Activated CD4-positive, alpha-beta memory T cell treated with anti-CD3 and anti-CD28 coated beads for 36 hours (primary cell): ENCODE measurements at regions not wholly inside any gene's neighbourhood (a gene's known extent, or its start where the extent isn't known, plus 50 kb on each side); places are given as distances from the start of the nearest gene placed in this dataset.
"Not testable (repeated sequence)": the region's sequence is repeated elsewhere in the genome, so short reads cannot be mapped to it uniquely, and the experiment has no call there.

Experiments
- CTCF ChIA-PET: fragments of 350-600 bp; sonication (Branson Sonifier 250); formaldehyde crosslinking; loops from one replicate; lab custom pipeline; 2021; ENCODE audit warnings: antibody characterized with exemption, inconsistent platforms; lab: Charles Lee
- POLR2A ChIA-PET: fragments of 350-600 bp; sonication (Branson Sonifier 250); formaldehyde crosslinking; loops from one replicate; lab custom pipeline; 2021; ENCODE audit warnings: antibody characterized with exemption; lab: Charles Lee
- DNase-seq: peaks from one replicate; pipeline ENCODE4 v3.0.0-alpha.2; 2020
- H3K27ac Mint-ChIP-seq: one replicate; pipeline ENCODE4 v1.8.0; 2021; ENCODE audit warnings: mixed read lengths
- H3K27me3 Mint-ChIP-seq: one replicate; pipeline ENCODE4 v1.8.0; 2021; ENCODE audit warnings: mixed read lengths
- H3K36me3 Mint-ChIP-seq: one replicate; pipeline ENCODE4 v1.8.0; 2021; ENCODE audit warnings: mixed read lengths
- H3K4me1 Mint-ChIP-seq: one replicate; pipeline ENCODE4 v1.8.0; 2021; ENCODE audit warnings: low read depth, mixed read lengths
- H3K4me3 Mint-ChIP-seq: one replicate; pipeline ENCODE4 v1.8.0; 2021; ENCODE audit warnings: mild to moderate bottlenecking, mixed read lengths
- H3K9me3 Mint-ChIP-seq: one replicate; pipeline ENCODE4 v1.8.0; 2021; ENCODE audit warnings: mixed read lengths
- intact Hi-C: fragments of 100-400 bp; cut with micrococcal nuclease; formaldehyde crosslinking; loops from one replicate; pipeline ENCODE4 v1.15.1; 2023

- H3K36me3 Mint-ChIP-seq = no peaks in the 10 kb centered on the region
- H3K4me1 Mint-ChIP-seq = no peaks in the 10 kb centered on the region
- H3K9me3 Mint-ChIP-seq = no peaks in the 10 kb centered on the region
- H3K4me3 Mint-ChIP-seq = no peak overlapping the region
- ChIA-PET POLR2A (no interaction called here), CTCF (interaction anchor here (0.8 to 4.0 kb wide), 10 partner anchors 9 to 733 kb away, joined by 3 to 33 read pairs (median 5); no protein-coding TSS in a partner anchor)
- no peak overlapping the region for H3K27ac Mint-ChIP-seq
- peaks cover 10% of the 10 kb centered on the region for H3K27me3 Mint-ChIP-seq
- intact Hi-C loops = loop anchor here (1.0 to 5.0 kb wide), 4 partner anchors 226 to 733 kb away; no protein-coding TSS in a partner anchor
- DNase-seq = peak; percentile 12
These were observed 164.4 kb upstream of the PALMD start for GRCh38 chr1:99481391-99481996.

- intact Hi-C loops = loop anchor here (5.0 kb wide), 1 partner anchor 225 kb away; no protein-coding TSS in a partner anchor
- Mint-ChIP-seq H3K36me3 (no peaks in the 10 kb centered on the region), H3K9me3 (no peaks in the 10 kb centered on the region), H3K4me3 (no peak overlapping the region), H3K4me1 (no peaks in the 10 kb centered on the region), H3K27ac (no peak overlapping the region), H3K27me3 (peaks cover 10% of the 10 kb centered on the region)
- ChIA-PET CTCF (interaction anchor here (0.8 to 4.0 kb wide), 8 partner anchors 9 to 733 kb away, joined by 3 to 33 read pairs (median 6); no protein-coding TSS in a partner anchor), POLR2A (no interaction called here)
- no peak for DNase-seq
These were observed 163.6 kb upstream of the PALMD start for GRCh38 chr1:99482286-99482685.

GRCh38 chr1:99482750-99483149, 163.2 kb upstream of the PALMD start:
- H3K9me3 Mint-ChIP-seq = no peaks in the 10 kb centered on the region
- CTCF ChIA-PET = interaction anchor here (1.3 to 4.0 kb wide), 5 partner anchors 10 to 734 kb away, joined by 3 to 33 read pairs (median 6); no protein-coding TSS in a partner anchor
- no peaks in the 10 kb centered on the region for H3K36me3 Mint-ChIP-seq
- intact Hi-C loops = loop anchor here (5.0 kb wide), 1 partner anchor 225 kb away; no protein-coding TSS in a partner anchor
- no peak overlapping the region for H3K4me3 Mint-ChIP-seq
- POLR2A ChIA-PET = no interaction called here
- no peak overlapping the region for H3K27ac Mint-ChIP-seq
- peaks cover 10% of the 10 kb centered on the region for H3K27me3 Mint-ChIP-seq
- no peak for DNase-seq
- no peaks in the 10 kb centered on the region for H3K4me1 Mint-ChIP-seq

DNA sequence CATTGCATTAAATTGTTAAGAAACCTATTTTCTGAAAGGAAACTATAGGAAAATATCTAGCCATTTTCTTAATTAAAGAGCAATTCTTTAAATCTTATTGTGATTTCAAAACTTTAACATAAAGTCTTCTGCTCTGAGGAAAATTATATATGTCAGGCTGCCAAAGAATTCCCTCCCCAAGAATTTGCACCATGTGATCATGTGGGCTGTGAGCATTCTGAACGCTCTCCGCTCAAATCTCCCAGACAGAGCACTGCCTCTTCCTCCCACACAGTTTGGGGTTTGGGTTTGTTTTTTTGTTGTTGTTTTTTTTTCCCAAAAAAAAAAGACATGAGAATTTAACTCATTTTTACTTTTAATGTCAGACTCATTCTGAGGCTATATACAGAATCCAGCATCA, 155.9 kb upstream of the PALMD start:
- POLR2A ChIA-PET = no interaction called here
- H3K27ac Mint-ChIP-seq = no peak overlapping the region
- H3K9me3 Mint-ChIP-seq = no peaks in the 10 kb centered on the region
- no peaks in the 10 kb centered on the region for H3K36me3 Mint-ChIP-seq
- H3K27me3 Mint-ChIP-seq = peaks cover 1% of the 10 kb centered on the region
- CTCF ChIA-PET = no interaction called here
- intact Hi-C loops = no loop called here
- H3K4me3 Mint-ChIP-seq = no peak overlapping the region
- H3K4me1 Mint-ChIP-seq = no peaks in the 10 kb centered on the region
- no peak for DNase-seq

DNA sequence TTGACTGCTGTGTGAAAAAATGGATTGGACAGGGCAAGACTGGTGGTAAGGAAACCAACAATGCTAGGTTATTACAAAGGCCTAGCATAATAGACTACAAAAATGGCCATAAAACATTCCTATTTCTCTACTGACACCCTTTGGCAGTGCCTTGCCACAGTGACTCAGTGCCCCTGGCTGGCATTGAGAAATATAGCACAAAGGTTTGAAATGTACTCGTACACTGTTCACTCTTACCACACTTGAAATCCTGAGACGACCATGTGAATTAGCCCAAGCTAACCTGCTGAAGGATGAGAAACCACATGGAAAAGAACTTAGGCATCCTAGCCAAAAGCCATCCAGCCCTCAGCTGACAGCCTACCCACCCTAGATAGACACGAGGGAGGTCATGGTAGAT, 149.8 kb upstream of the PALMD start:
- H3K27me3 Mint-ChIP-seq = no peaks in the 10 kb centered on the region
- no peaks in the 10 kb centered on the region for H3K36me3 Mint-ChIP-seq
- DNase-seq = no peak
- no peak overlapping the region for H3K27ac Mint-ChIP-seq
- POLR2A ChIA-PET = no interaction called here
- no peaks in the 10 kb centered on the region for H3K4me1 Mint-ChIP-seq
- CTCF ChIA-PET = no interaction called here
- intact Hi-C loops = no loop called here
- no peaks in the 10 kb centered on the region for H3K9me3 Mint-ChIP-seq
- no peak overlapping the region for H3K4me3 Mint-ChIP-seq

GRCh38 chr1:99497690-99498089, 148.2 kb upstream of the PALMD start:
- H3K4me1 Mint-ChIP-seq = no peaks in the 10 kb centered on the region
- no peak overlapping the region for H3K27ac Mint-ChIP-seq
- H3K9me3 Mint-ChIP-seq = no peaks in the 10 kb centered on the region
- POLR2A ChIA-PET = no interaction called here
- CTCF ChIA-PET = no interaction called here
- H3K36me3 Mint-ChIP-seq = no peaks in the 10 kb centered on the region
- intact Hi-C loops = no loop called here
- H3K4me3 Mint-ChIP-seq = no peak overlapping the region
- H3K27me3 Mint-ChIP-seq = peaks cover 2% of the 10 kb centered on the region
- DNase-seq = no peak

GRCh38 chr1:99500541-99500940, 145.4 kb upstream of the PALMD start:
- Mint-ChIP-seq H3K36me3 (no peaks in the 10 kb centered on the region), H3K9me3 (no peaks in the 10 kb centered on the region), H3K27me3 (peaks cover 2% of the 10 kb centered on the region), H3K4me3 (no peak overlapping the region), H3K27ac (no peak overlapping the region), H3K4me1 (no peaks in the 10 kb centered on the region)
- ChIA-PET POLR2A (no interaction called here), CTCF (interaction anchor here (0.6 kb wide), 1 partner anchor 604 kb away, joined by 3 read pairs; no protein-coding TSS in a partner anchor)
- DNase-seq = no peak
- intact Hi-C loops = no loop called here

DNA sequence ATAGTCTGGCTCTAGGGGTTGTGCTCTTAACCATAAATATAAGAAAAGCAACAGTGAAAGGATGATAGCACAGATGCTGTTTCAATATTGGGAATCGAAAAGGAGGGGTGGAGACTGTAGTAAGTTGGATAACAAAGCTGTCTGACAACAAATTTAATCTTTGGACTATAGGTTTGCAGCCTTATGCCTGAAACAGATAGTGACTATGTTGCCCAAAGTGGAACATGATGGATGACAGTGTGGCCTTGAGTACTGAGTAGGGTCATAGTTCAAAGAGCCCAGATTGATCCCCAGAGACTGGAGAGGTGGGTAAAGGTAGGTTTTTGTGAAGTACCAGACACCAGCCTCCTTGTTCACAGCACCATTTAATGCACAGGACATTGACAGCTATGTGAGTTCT, 144.0 kb upstream of the PALMD start:
- intact Hi-C loops = no loop called here
- Mint-ChIP-seq H3K27ac (no peak overlapping the region), H3K4me1 (no peaks in the 10 kb centered on the region), H3K9me3 (no peaks in the 10 kb centered on the region), H3K36me3 (no peaks in the 10 kb centered on the region), H3K4me3 (no peak overlapping the region), H3K27me3 (peaks cover 2% of the 10 kb centered on the region)
- DNase-seq = no peak
- ChIA-PET CTCF (no interaction called here), POLR2A (no interaction called here)

DNA sequence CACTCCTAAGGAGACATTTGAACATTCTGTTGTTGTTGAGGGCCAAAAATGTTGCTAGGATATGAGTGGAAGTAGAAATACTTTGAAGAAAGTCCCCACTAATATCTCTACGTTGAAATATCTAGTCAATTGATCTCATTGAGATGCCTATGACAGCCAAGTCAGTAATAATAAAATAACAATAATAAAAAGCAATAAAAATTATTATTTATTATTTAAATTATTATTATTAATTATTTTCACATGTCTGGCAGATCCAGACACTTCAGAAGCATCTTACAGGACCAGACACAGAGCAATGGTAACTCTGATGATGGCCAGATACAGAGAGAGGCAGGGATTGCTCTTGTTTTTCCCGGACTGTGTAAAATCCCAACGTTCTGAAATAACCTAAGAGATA, 143.5 kb upstream of the PALMD start:
- no peak overlapping the region for H3K4me3 Mint-ChIP-seq
- ChIA-PET POLR2A (no interaction called here), CTCF (no interaction called here)
- no peak for DNase-seq
- intact Hi-C loops = no loop called here
- H3K9me3 Mint-ChIP-seq = peaks cover 3% of the 10 kb centered on the region
- H3K27me3 Mint-ChIP-seq = peaks cover 2% of the 10 kb centered on the region
- no peaks in the 10 kb centered on the region for H3K36me3 Mint-ChIP-seq
- H3K27ac Mint-ChIP-seq = no peak overlapping the region
- H3K4me1 Mint-ChIP-seq = no peaks in the 10 kb centered on the region

GRCh38 chr1:99503276-99503747, 142.6 kb upstream of the PALMD start:
- peaks cover 3% of the 10 kb centered on the region for H3K9me3 Mint-ChIP-seq
- no peak overlapping the region for H3K4me3 Mint-ChIP-seq
- no peak overlapping the region for H3K27ac Mint-ChIP-seq
- no peaks in the 10 kb centered on the region for H3K36me3 Mint-ChIP-seq
- intact Hi-C loops = no loop called here
- H3K4me1 Mint-ChIP-seq = no peaks in the 10 kb centered on the region
- POLR2A ChIA-PET = no interaction called here
- CTCF ChIA-PET = no interaction called here
- H3K27me3 Mint-ChIP-seq = peaks cover 2% of the 10 kb centered on the region
- no peak for DNase-seq

- Mint-ChIP-seq H3K9me3 (peaks cover 3% of the 10 kb centered on the region), H3K27me3 (peaks cover 2% of the 10 kb centered on the region), H3K36me3 (no peaks in the 10 kb centered on the region), H3K4me1 (no peaks in the 10 kb centered on the region), H3K27ac (no peak overlapping the region), H3K4me3 (no peak overlapping the region)
- no peak for DNase-seq
- POLR2A ChIA-PET = no interaction called here
- CTCF ChIA-PET = no interaction called here
- intact Hi-C loops = no loop called here
These were observed 141.6 kb upstream of the PALMD start for GRCh38 chr1:99504287-99504686.

GRCh38 chr1:99506631-99507030, 139.3 kb upstream of the PALMD start:
- no peak overlapping the region for H3K27ac Mint-ChIP-seq
- no peak for DNase-seq
- POLR2A ChIA-PET = no interaction called here
- no peaks in the 10 kb centered on the region for H3K36me3 Mint-ChIP-seq
- peaks cover 1% of the 10 kb centered on the region for H3K27me3 Mint-ChIP-seq
- H3K9me3 Mint-ChIP-seq = peaks cover 3% of the 10 kb centered on the region
- intact Hi-C loops = no loop called here
- H3K4me3 Mint-ChIP-seq = no peak overlapping the region
- H3K4me1 Mint-ChIP-seq = no peaks in the 10 kb centered on the region
- CTCF ChIA-PET = no interaction called here

DNA sequence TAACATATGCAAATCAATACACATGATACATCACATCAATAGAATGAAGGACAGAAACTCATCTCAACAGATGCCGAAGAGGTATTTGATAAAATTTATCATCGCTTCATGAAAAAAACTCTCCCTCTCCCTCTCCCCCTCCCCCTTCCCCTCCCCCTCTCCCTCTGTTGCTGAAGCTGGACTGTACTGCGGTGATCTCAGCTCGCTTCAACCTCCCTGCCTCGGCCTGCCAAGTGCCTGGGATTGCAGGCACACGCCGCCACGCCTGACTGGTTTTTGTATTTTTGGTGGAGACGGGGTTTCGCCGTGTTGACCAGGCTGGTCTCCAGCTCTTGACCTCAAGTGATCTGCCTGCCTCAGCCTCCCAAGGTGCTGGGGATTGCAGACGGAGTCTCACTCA, 138.5 kb upstream of the PALMD start:
- POLR2A ChIA-PET, intact Hi-C loops, H3K27me3 Mint-ChIP-seq, H3K9me3 Mint-ChIP-seq, H3K4me3 Mint-ChIP-seq, H3K4me1 Mint-ChIP-seq, H3K36me3 Mint-ChIP-seq, DNase-seq, CTCF ChIA-PET, H3K27ac Mint-ChIP-seq: not testable (repeated sequence)
